ENCODE measurements at regions not wholly inside any gene's neighbourhood (a gene's known extent, or its start where the extent isn't known, plus 50 kb on each side); places are given as distances from the start of the nearest gene placed in this dataset.
A peak's percentile ranks its signal among the peaks of the same experiment; 100 is the strongest.
"Not testable (repeated sequence)": the region's sequence is repeated elsewhere in the genome, so short reads cannot be mapped to it uniquely, and the experiment has no call there.

DNA sequence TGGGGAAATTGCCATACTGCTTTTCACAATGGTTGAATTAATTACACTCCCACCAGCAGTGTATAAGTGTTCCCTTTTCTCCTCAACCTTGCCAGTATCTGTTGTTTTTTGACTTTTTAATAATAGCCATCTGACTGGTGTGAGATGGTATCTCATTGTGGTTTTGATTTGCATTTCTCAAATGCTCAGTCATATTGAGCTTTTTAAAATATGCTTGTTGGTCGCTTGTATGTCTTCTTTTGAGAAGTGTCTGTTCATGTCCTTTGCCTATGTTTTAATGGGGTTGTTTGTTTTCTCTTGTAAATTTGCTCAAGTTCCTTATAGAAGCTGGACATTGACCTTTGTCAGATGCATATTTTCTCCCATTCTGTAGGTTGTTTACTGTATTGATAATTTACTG, 75.4 kb upstream of the ARX start:
- CTCF ChIA-PET = interaction anchor here (1.6 kb wide), 1 partner anchor 53 kb away, joined by 4 read pairs; no protein-coding TSS in a partner anchor
- POLR2A ChIA-PET = not testable (repeated sequence)
- 67% methylated on average over 1 of the region's 1 CpG for WGBS (ENCODE audit: insufficient coverage)

GRCh38 chrX:25084446-25084845, 68.7 kb upstream of the ARX start:
- Histone ChIP-seq H3K27ac (ENCODE audit: insufficient read depth in 1 of 2, low read depth in 1 of 2, low read length in 2 of 2, poor library complexity in 1 of 2, severe bottlenecking in 2 of 2) (no peak overlapping the region), H3K4me1 (ENCODE audit: control extremely low read depth in 1 of 4, control insufficient read depth in 4 of 4, insufficient read depth in 4 of 4, low read length in 3 of 4) (no peaks in the 10 kb centered on the region), H3K36me3 (ENCODE audit: control insufficient read depth in 4 of 4, insufficient read depth in 4 of 4, low read length in 3 of 4) (no peaks in the 10 kb centered on the region), H3K4me3 (ENCODE audit: control insufficient read depth in 1 of 7, extremely low read depth in 1 of 7, insufficient read depth in 4 of 7, low read depth in 2 of 7, low read length in 6 of 7) (no peak overlapping the region), H3K27me3 (replicated peaks in 2 of 5; ENCODE audit: control insufficient read depth in 4 of 5, insufficient read depth in 5 of 5, low read length in 4 of 5) (peaks cover 0 to 2% (median 0%) of the 10 kb centered on the region in 5 experiments), H3K9me3 (ENCODE audit: control extremely low read depth in 1 of 5, control insufficient read depth in 4 of 5, insufficient read depth in 2 of 5, low read depth in 1 of 5, low read length in 4 of 5) (no peaks in the 10 kb centered on the region)
- ChIA-PET CTCF (no interaction called here), POLR2A (no interaction called here)
- WGBS (ENCODE audit: insufficient coverage) = no CpG with 5 or more reads among the region's 1 CpG
- no peak for DNase-seq

More for the DNA sequence above, 75.4 kb upstream of the ARX start:
- not testable (repeated sequence) for H3K4me3 ChIP-seq (ENCODE audit: control insufficient read depth in 1 of 7, extremely low read depth in 1 of 7, insufficient read depth in 4 of 7, low read depth in 2 of 7, low read length in 6 of 7); H3K27ac ChIP-seq (ENCODE audit: insufficient read depth in 1 of 2, low read depth in 1 of 2, low read length in 2 of 2, poor library complexity in 1 of 2, severe bottlenecking in 2 of 2); H3K36me3 ChIP-seq (ENCODE audit: control insufficient read depth in 4 of 4, insufficient read depth in 4 of 4, low read length in 3 of 4); H3K27me3 ChIP-seq (replicated peaks in 2 of 5; ENCODE audit: control insufficient read depth in 4 of 5, insufficient read depth in 5 of 5, low read length in 4 of 5); DNase-seq; H3K4me1 ChIP-seq (ENCODE audit: control extremely low read depth in 1 of 4, control insufficient read depth in 4 of 4, insufficient read depth in 4 of 4, low read length in 3 of 4); H3K9me3 ChIP-seq (ENCODE audit: control extremely low read depth in 1 of 5, control insufficient read depth in 4 of 5, insufficient read depth in 2 of 5, low read depth in 1 of 5, low read length in 4 of 5)

DNA sequence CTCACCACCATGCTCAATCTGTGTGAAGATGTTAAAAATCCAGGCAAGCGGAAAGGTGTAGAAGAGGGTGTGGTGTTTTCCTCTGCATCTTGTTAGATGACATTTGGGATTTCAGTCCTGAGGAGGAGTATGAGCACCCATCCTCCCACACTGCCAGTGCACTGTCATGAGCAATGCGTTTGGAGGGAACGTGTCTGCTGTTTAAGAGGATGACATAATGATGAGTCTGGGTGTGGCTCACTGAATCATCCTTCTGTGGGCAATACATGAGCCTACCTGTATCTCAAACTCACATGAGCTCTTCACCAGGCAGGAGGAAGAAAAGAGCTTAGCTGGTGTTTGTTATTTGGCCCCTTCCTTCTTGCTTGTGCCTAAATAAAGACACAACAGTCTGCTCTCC, 67.9 kb upstream of the ARX start:
- Histone ChIP-seq H3K27ac (ENCODE audit: insufficient read depth in 1 of 2, low read depth in 1 of 2, low read length in 2 of 2, poor library complexity in 1 of 2, severe bottlenecking in 2 of 2) (no peak overlapping the region), H3K4me1 (ENCODE audit: control extremely low read depth in 1 of 4, control insufficient read depth in 4 of 4, insufficient read depth in 4 of 4, low read length in 3 of 4) (no peaks in the 10 kb centered on the region), H3K9me3 (ENCODE audit: control extremely low read depth in 1 of 5, control insufficient read depth in 4 of 5, insufficient read depth in 2 of 5, low read depth in 1 of 5, low read length in 4 of 5) (no peaks in the 10 kb centered on the region), H3K36me3 (ENCODE audit: control insufficient read depth in 4 of 4, insufficient read depth in 4 of 4, low read length in 3 of 4) (no peaks in the 10 kb centered on the region), H3K27me3 (replicated peaks in 2 of 5; ENCODE audit: control insufficient read depth in 4 of 5, insufficient read depth in 5 of 5, low read length in 4 of 5) (peaks cover 0 to 2% (median 0%) of the 10 kb centered on the region in 5 experiments), H3K4me3 (ENCODE audit: control insufficient read depth in 1 of 7, extremely low read depth in 1 of 7, insufficient read depth in 4 of 7, low read depth in 2 of 7, low read length in 6 of 7) (no peak overlapping the region)
- no peak for DNase-seq
- WGBS (ENCODE audit: insufficient coverage) = no CpG with 5 or more reads among the region's 3 CpGs
- POLR2A ChIA-PET = no interaction called here
- CTCF ChIA-PET = no interaction called here

GRCh38 chrX:25079020-25079419, 63.3 kb upstream of the ARX start:
- ChIA-PET CTCF (interaction anchor here (1.2 kb wide), 1 partner anchor 12 kb away, joined by 4 read pairs; no protein-coding TSS in a partner anchor), POLR2A (no interaction called here)
- peak in 1 of 3 donors; percentile 12 for DNase-seq
- no peaks in the 10 kb centered on the region for H3K36me3 ChIP-seq (ENCODE audit: control insufficient read depth in 4 of 4, insufficient read depth in 4 of 4, low read length in 3 of 4)
- no peak overlapping the region for H3K4me3 ChIP-seq (ENCODE audit: control insufficient read depth in 1 of 7, extremely low read depth in 1 of 7, insufficient read depth in 4 of 7, low read depth in 2 of 7, low read length in 6 of 7)
- 80% methylated on average over 1 of the region's 3 CpGs for WGBS (ENCODE audit: insufficient coverage)
- no peaks in the 10 kb centered on the region for H3K9me3 ChIP-seq (ENCODE audit: control extremely low read depth in 1 of 5, control insufficient read depth in 4 of 5, insufficient read depth in 2 of 5, low read depth in 1 of 5, low read length in 4 of 5)
- peaks cover 0 to 2% (median 0%) of the 10 kb centered on the region in 5 experiments for H3K27me3 ChIP-seq (replicated peaks in 2 of 5; ENCODE audit: control insufficient read depth in 4 of 5, insufficient read depth in 5 of 5, low read length in 4 of 5)
- H3K27ac ChIP-seq (ENCODE audit: insufficient read depth in 1 of 2, low read depth in 1 of 2, low read length in 2 of 2, poor library complexity in 1 of 2, severe bottlenecking in 2 of 2) = no peak overlapping the region
- no peaks in the 10 kb centered on the region for H3K4me1 ChIP-seq (ENCODE audit: control extremely low read depth in 1 of 4, control insufficient read depth in 4 of 4, insufficient read depth in 4 of 4, low read length in 3 of 4)

- Histone ChIP-seq H3K4me3 (ENCODE audit: control insufficient read depth in 1 of 7, extremely low read depth in 1 of 7, insufficient read depth in 4 of 7, low read depth in 2 of 7, low read length in 6 of 7) (no peak overlapping the region), H3K36me3 (ENCODE audit: control insufficient read depth in 4 of 4, insufficient read depth in 4 of 4, low read length in 3 of 4) (no peaks in the 10 kb centered on the region), H3K4me1 (ENCODE audit: control extremely low read depth in 1 of 4, control insufficient read depth in 4 of 4, insufficient read depth in 4 of 4, low read length in 3 of 4) (peaks cover 0 to 7% (median 2%) of the 10 kb centered on the region in 4 experiments), H3K27ac (ENCODE audit: insufficient read depth in 1 of 2, low read depth in 1 of 2, low read length in 2 of 2, poor library complexity in 1 of 2, severe bottlenecking in 2 of 2) (no peak overlapping the region), H3K9me3 (ENCODE audit: control extremely low read depth in 1 of 5, control insufficient read depth in 4 of 5, insufficient read depth in 2 of 5, low read depth in 1 of 5, low read length in 4 of 5) (no peaks in the 10 kb centered on the region), H3K27me3 (replicated peaks in 2 of 5; ENCODE audit: control insufficient read depth in 4 of 5, insufficient read depth in 5 of 5, low read length in 4 of 5) (no peaks in the 10 kb centered on the region)
- ChIA-PET CTCF (no interaction called here), POLR2A (no interaction called here)
- WGBS (ENCODE audit: insufficient coverage) = 64% methylated on average over 7 of the region's 9 CpGs
- no peak for DNase-seq
These were observed 61.3 kb upstream of the ARX start for GRCh38 chrX:25076941-25077500.

GRCh38 chrX:25072247-25072646, 56.5 kb upstream of the ARX start:
- no peak overlapping the region for H3K27ac ChIP-seq (ENCODE audit: insufficient read depth in 1 of 2, low read depth in 1 of 2, low read length in 2 of 2, poor library complexity in 1 of 2, severe bottlenecking in 2 of 2)
- ChIA-PET CTCF (interaction anchor here (0.6 kb wide), 1 partner anchor 384 kb away, joined by 3 read pairs; no protein-coding TSS in a partner anchor), POLR2A (no interaction called here)
- DNase-seq = peak; percentile 46 to 80 (median 72)
- H3K4me1 ChIP-seq (ENCODE audit: control extremely low read depth in 1 of 4, control insufficient read depth in 4 of 4, insufficient read depth in 4 of 4, low read length in 3 of 4) = peaks cover 0 to 15% (median 2%) of the 10 kb centered on the region in 4 experiments
- no peaks in the 10 kb centered on the region for H3K27me3 ChIP-seq (replicated peaks in 2 of 5; ENCODE audit: control insufficient read depth in 4 of 5, insufficient read depth in 5 of 5, low read length in 4 of 5)
- no peak overlapping the region for H3K4me3 ChIP-seq (ENCODE audit: control insufficient read depth in 1 of 7, extremely low read depth in 1 of 7, insufficient read depth in 4 of 7, low read depth in 2 of 7, low read length in 6 of 7)
- no peaks in the 10 kb centered on the region for H3K36me3 ChIP-seq (ENCODE audit: control insufficient read depth in 4 of 4, insufficient read depth in 4 of 4, low read length in 3 of 4)
- H3K9me3 ChIP-seq (ENCODE audit: control extremely low read depth in 1 of 5, control insufficient read depth in 4 of 5, insufficient read depth in 2 of 5, low read depth in 1 of 5, low read length in 4 of 5) = peaks cover 0 to 2% (median 0%) of the 10 kb centered on the region in 5 experiments

- no CpG with 5 or more reads among the region's 1 CpG for WGBS (ENCODE audit: insufficient coverage)
- H3K36me3 ChIP-seq (ENCODE audit: control insufficient read depth in 4 of 4, insufficient read depth in 4 of 4, low read length in 3 of 4) = no peaks in the 10 kb centered on the region
These were observed 54.3 kb upstream of the ARX start for GRCh38 chrX:25070038-25070437.

More at GRCh38 chrX:25070038-25070437, 54.3 kb upstream of the ARX start:
- Histone ChIP-seq H3K27me3 (replicated peaks in 2 of 5; ENCODE audit: control insufficient read depth in 4 of 5, insufficient read depth in 5 of 5, low read length in 4 of 5) (no peaks in the 10 kb centered on the region), H3K9me3 (ENCODE audit: control extremely low read depth in 1 of 5, control insufficient read depth in 4 of 5, insufficient read depth in 2 of 5, low read depth in 1 of 5, low read length in 4 of 5) (peaks cover 0 to 2% (median 0%) of the 10 kb centered on the region in 5 experiments), H3K4me1 (ENCODE audit: control extremely low read depth in 1 of 4, control insufficient read depth in 4 of 4, insufficient read depth in 4 of 4, low read length in 3 of 4) (peaks cover 0 to 15% (median 2%) of the 10 kb centered on the region in 4 experiments), H3K4me3 (ENCODE audit: control insufficient read depth in 1 of 7, extremely low read depth in 1 of 7, insufficient read depth in 4 of 7, low read depth in 2 of 7, low read length in 6 of 7) (no peak overlapping the region), H3K27ac (ENCODE audit: insufficient read depth in 1 of 2, low read depth in 1 of 2, low read length in 2 of 2, poor library complexity in 1 of 2, severe bottlenecking in 2 of 2) (no peak overlapping the region)
- no peak for DNase-seq
- CTCF ChIA-PET = no interaction called here
- POLR2A ChIA-PET = no interaction called here

Measured in common myeloid progenitor, CD34-positive (primary cell).